ENCODE measurements at regions not wholly inside any gene's neighbourhood (a gene's known extent, or its start where the extent isn't known, plus 50 kb on each side); places are given as distances from the start of the nearest gene placed in this dataset.

GRCh38 chr5:10173716-10174115 lies 76.0 kb downstream of the ATPSCKMT start:
- DNase-seq, result no peak

GRCh38 chr5:10172247-10172646 lies 77.4 kb downstream of the ATPSCKMT start:
- no peak for DNase-seq

GRCh38 chr5:10169359-10169758 lies 80.3 kb downstream of the ATPSCKMT start:
- DNase-seq, result no peak

GRCh38 chr5:10168254-10168653 lies 81.4 kb downstream of the ATPSCKMT start:
- no peak for DNase-seq

GRCh38 chr5:10167806-10168205 lies 81.9 kb downstream of the ATPSCKMT start:
- no peak for DNase-seq

- DNase-seq, result no peak
Observed at GRCh38 chr5:10166392-10166791, 83.3 kb downstream of the ATPSCKMT start.

GRCh38 chr5:10162468-10162867 lies 87.2 kb downstream of the ATPSCKMT start:
- no peak for DNase-seq

- DNase-seq, result no peak
Observed at GRCh38 chr5:10161778-10162177, 87.9 kb downstream of the ATPSCKMT start.

- no peak for DNase-seq
Observed at GRCh38 chr5:10160241-10160640, 89.4 kb downstream of the ATPSCKMT start.

- DNase-seq, result no peak
Observed at GRCh38 chr5:10158886-10159285, 90.8 kb downstream of the ATPSCKMT start.

GRCh38 chr5:10157085-10157669 lies 92.5 kb downstream of the ATPSCKMT start:
- DNase-seq, result no peak

GRCh38 chr5:10155897-10156667 lies 93.6 kb downstream of the ATPSCKMT start:
- no peak for DNase-seq

GRCh38 chr5:10153808-10154537 lies 95.7 kb downstream of the ATPSCKMT start:
- DNase-seq, result no peak

GRCh38 chr5:10153394-10153793 lies 96.3 kb downstream of the ATPSCKMT start:
- no peak for DNase-seq

- no peak for DNase-seq
Observed at GRCh38 chr5:10151656-10152055, 98.0 kb downstream of the ATPSCKMT start.

GRCh38 chr5:10149911-10150310 lies 99.8 kb downstream of the ATPSCKMT start:
- DNase-seq, result no peak

GRCh38 chr5:10145923-10146401 lies 103.7 kb downstream of the ATPSCKMT start:
- peak; percentile 49 for DNase-seq

GRCh38 chr5:10144040-10144439 lies 105.6 kb downstream of the ATPSCKMT start:
- DNase-seq, result no peak

GRCh38 chr5:10140195-10140973 lies 109.3 kb downstream of the ATPSCKMT start:
- DNase-seq, result peak; percentile 37

- no peak for DNase-seq
Observed at GRCh38 chr5:10138395-10139057, 111.2 kb downstream of the ATPSCKMT start.

- DNase-seq, result peak; percentile 31
Observed at GRCh38 chr5:10133830-10134229, 115.9 kb downstream of the ATPSCKMT start.

- no peak for DNase-seq
Observed at GRCh38 chr5:10130881-10131280, 118.8 kb downstream of the ATPSCKMT start.
